H7 (cell line): ENCODE measurements at regions not wholly inside any gene's neighbourhood (a gene's known extent, or its start where the extent isn't known, plus 50 kb on each side); places are given as distances from the start of the nearest gene placed in this dataset.

ENCODE experiments used
- DNase-seq: peaks from one replicate; pipeline ENCODE4 v3.0.0; 2012
- H3K27me3 ChIP-seq: 2 replicates; pipeline ENCODE4 v1.6.0; 2011; ENCODE audit warnings: mild to moderate bottlenecking, low read length; ENCODE audit not compliant: control insufficient read depth, insufficient read depth
- H3K36me3 ChIP-seq: replicated peaks from 2 replicates; pipeline ENCODE4 v1.5.1; 2011; ENCODE audit warnings: low read length; ENCODE audit not compliant: control insufficient read depth, insufficient read depth
- H3K4me3 ChIP-seq: 2 replicates; pipeline ENCODE4 v1.5.1; 2011; ENCODE audit warnings: low read depth, mild to moderate bottlenecking, control low read depth, low read length, moderate library complexity; ENCODE audit not compliant: insufficient read depth

DNA sequence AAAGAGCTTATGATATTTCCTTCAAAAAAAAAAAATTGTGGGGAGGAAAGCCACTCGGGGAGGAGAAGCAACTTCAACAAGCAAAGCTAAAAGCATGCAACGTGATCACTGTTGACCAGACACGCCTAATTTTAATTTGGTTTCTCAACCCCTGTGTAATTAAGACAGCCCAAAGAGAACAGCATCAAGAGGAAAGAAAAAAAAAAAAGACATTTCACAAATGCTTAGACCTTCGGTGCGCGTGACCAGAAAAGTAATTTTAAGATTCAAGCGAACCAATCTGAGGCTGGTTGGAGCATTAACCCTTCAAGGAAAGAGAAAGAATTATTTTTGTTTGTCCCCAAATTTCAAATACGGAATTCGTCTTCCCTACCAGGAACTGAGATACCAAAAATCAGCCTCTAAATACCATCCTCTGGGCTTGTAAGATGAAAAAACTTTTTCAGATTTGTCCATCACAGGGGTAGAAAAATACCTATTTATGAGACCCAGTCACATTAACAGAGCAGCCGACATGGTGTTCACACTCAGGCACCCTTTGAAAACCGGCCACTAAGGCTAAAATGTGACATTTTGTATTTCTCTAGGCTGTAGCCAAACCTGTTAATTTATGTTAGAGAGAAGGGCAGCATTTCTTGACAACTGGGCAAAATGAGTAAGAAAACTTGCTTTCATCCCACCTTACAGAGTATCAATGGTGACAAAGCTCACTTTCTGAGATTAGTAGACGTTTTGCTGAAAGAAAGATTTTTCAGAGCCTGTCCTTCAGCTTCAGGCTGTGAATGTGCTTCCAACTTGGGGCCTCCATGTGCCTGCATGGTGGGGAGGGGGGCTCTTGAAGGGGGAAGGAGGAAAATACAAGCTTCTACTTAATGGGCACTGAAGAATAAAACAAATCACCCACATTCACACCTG lies 179.9 kb upstream of the KLF14 start:
- Histone ChIP-seq H3K27me3 (no peaks in the 10 kb centered on the region), H3K36me3 (no peaks in the 10 kb centered on the region), H3K4me3 (no peak overlapping the region)
- no peak for DNase-seq

DNA sequence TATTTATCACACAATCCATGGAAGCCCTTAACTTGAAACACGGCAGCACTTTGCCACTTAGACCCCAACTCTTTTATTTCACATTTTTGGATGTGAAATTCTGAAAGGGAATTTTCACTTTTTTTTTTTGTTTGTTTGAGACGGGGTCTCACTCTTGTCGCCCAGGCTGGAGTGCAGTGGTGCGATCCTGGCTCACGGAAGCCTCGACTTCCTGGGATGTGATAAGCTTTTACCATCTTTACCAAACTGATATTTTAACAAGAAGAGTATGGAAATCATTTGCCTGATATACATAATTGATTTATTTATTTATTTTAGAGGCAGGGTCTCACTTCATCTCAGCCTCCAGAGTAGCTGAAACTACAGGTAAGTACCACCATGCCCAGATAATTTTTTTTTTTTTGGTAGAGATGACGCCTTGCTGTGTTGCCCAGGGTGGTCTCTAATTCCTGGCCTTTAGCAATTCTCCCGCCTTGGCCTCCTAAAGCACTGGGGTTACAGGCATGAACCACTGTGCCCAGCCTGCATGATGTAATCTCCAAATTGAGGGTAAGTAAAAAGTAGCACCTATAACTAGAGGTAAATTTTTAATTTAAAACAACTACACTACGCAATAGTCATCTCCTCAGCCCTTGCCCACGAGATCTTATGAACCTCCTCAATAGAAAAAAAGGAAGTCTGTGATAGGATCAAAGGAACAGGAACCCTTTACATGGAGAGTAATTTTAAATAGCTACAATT lies 180.7 kb upstream of the KLF14 start:
- no peaks in the 10 kb centered on the region for H3K27me3 ChIP-seq

DNA sequence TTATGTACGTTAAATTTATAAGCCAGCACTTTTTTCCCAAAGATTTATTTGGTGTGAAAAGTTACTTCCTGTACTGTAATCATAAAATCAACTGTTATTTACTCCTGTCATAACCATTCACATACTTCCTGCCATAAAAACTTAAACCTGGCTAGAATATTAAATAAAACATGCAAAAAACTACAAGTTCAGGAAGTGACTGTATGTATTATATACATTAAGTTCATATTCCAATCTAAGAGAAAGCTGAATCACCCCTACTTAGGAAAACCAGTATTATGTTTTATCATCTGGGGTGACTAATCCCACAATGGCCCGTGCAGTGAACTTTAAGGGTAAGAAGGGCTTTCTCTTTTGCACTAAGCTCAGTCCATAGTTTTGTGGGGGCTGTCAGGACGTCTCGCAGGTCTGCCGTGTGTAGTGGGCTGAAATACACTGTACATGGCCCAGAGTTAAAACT lies 183.7 kb upstream of the KLF14 start:
- no peaks in the 10 kb centered on the region for H3K27me3 ChIP-seq
- no peak for DNase-seq
- H3K36me3 ChIP-seq: no peaks in the 10 kb centered on the region
- no peak overlapping the region for H3K4me3 ChIP-seq

More for the DNA sequence above, 180.7 kb upstream of the KLF14 start:
- no peaks in the 10 kb centered on the region for H3K36me3 ChIP-seq
- H3K4me3 ChIP-seq: no peak overlapping the region
- DNase-seq: no peak

DNA sequence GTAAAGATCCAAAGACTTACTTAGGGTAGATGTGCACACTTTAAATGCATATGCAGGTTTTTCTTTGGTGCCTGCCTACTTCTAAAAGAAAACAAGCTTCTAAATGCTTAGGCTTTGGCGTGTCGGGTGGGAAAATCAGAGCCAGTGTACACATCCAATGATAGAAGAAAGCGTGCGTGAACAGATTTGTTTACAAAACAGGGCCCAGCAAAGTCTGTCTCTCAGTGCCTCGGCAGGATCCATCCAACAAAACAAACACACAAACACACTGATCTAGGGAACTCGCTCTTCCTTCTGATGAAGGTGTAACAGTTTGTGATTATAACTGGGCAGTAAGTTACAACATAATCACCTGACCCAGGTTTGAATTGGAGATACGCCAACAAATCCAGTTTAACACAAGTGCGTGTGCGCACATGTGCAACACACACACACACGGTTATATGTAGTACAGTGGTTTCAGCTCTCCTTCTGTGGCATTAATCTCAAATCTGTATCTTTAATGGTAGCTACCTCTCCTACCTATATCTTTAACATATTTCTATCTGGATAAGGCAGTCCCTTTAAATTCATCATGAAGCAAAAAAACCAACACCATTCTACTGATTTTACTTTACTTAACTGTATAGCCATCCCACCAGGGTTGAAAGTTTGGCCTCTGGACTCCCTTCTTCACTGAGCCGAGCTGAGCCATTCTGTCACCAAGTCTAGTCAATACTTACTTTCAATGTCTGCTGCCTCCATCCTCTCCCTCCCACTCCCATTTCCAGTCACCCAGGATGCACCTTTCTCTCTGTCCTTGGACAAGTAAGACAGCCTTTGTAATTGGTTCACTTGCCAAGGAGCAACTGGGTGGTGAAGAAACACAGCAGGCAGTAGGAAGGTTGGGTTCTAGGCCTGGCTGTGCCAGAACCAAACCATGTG lies 184.4 kb upstream of the KLF14 start:
- Histone ChIP-seq H3K27me3 (no peaks in the 10 kb centered on the region), H3K4me3 (no peak overlapping the region), H3K36me3 (no peaks in the 10 kb centered on the region)
- no peak for DNase-seq

DNA sequence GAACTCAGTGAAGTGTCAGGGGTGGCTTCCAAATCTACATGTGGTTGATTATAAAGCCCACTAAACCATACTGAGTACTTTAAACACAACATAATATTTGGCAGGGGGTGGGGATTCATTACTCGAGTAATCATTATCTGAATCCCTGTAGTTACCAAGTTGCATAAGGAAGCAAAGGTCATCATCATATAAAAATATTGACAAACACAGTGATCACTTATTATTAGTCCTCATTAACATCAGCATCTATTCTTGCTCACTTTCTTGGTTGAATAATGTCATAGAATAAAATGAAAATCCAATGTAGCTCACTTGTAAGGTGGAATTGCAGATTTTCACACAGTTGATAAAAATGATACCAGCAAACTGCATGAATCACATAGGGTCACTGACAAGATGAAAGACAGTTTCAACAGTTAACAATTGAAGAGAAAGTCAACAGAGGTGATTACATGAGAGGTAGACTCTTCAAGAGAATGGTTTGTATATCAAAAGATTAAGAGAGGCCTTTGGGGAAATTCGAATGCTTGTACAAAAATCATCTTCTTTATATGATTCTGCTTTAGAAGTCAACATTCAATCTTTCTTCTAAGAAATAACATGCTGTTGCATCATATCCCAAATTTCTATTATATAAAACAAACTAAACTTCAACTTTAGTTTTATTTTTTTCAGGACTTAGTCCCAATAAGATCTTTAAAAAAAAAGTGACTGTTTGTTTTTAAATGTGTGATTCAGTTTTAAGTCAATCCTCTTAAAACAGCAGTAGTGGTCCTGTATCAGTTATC lies 185.5 kb upstream of the KLF14 start:
- Histone ChIP-seq H3K27me3 (no peaks in the 10 kb centered on the region), H3K4me3 (no peak overlapping the region), H3K36me3 (no peaks in the 10 kb centered on the region)
- DNase-seq: no peak

DNA sequence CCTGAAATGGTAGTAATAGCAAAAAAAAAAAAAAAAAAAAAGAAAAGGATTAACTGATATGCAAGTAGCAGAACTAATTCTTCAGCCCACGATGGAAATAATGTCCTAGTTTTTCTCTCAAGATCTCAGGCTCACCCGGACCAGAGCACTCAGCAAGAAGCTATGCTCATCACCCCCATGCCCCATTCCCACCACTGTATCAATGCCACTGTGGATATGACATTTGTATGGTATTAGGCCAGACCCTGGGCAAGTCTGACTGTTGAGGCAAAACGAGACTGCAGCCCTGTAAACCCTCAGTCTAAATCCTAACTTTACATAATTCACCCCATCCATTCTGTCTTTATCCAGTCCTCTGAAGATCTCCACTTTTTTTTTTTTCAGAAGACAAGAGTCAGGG lies 186.1 kb upstream of the KLF14 start:
- no peak for DNase-seq
- Histone ChIP-seq H3K4me3 (no peak overlapping the region), H3K27me3 (no peaks in the 10 kb centered on the region), H3K36me3 (no peaks in the 10 kb centered on the region)

DNA sequence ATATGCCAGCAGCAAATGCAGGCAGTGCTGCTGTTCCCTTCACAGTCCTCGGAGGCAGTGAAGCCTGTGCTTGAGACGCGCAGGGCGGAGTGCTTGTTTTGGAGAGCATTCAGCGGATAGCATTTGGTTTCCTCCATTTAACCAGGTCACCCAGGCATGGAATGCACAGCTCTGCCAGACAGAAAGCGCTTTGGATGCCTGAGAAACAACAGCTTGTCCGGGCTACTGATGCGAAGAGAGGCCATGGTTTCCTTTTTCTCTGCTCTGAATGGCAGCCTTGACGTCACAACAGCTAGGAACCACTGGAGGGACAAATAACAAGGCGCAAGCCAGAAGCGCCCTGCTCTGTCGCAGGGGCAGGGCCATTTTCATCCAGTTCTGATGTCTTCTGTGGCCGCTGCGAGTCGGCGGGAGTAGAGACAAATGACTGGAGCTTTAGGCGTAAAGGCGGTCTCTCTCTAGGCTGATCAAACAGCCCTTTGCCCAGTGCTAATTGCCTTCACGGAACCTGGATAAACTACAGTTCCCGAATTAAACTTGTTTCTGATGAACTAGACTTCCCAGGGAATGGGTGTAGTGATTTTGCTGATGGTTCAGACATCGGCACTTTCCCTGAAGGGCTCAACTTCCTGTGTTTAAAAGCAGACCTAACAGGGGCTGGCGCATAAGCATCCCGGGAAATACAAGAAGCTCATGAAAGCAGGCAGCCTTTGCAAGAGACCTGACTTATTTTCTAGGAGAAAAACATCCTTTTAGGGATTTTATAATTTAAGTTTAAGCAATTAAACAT lies 187.6 kb upstream of the KLF14 start:
- no peak for DNase-seq
- H3K27me3 ChIP-seq: no peaks in the 10 kb centered on the region
- no peaks in the 10 kb centered on the region for H3K36me3 ChIP-seq
- H3K4me3 ChIP-seq: no peak overlapping the region

DNA sequence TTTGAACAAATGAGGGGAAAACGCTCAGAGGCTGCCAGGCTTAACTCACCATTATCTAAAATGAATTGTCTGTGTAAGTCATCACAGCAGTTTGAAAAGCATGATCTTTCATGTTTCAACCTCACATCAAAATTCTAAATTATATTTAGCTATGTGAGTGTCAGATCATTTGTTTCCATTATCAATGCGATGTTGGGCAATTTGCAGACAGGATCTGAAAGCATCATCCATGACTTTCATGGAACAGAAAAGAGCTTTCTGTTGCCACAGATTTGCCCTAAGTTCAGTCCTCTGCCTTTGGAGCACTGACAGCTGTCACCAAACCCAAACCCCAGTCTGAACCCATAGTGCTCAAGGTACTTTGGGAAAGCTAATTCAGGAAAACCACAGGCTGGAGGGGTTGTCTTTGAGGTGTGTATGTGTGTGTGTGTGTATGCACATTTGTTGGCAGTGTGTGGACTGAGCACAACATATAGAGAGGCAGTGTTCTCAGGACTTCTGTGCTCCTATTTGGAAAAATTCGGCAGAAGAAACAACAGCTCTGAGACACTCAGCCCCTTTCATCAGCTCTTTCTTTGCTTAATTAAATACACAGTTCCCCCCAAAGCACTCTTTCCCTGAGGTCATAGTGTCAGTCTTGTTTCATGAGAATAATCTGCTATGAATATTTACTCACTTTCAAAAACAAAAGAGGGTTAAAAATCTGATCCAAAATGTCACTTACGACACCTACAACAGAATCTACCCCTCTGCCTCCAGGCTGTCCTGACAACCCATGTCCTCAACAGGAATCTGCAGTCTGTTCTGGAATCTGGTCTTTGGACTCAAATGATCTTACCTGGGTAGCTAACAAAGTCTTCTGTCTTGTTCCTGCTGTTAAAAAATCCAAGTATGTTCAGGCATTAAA lies 188.5 kb upstream of the KLF14 start:
- no peaks in the 10 kb centered on the region for H3K27me3 ChIP-seq
- no peaks in the 10 kb centered on the region for H3K36me3 ChIP-seq
- no peak for DNase-seq
- no peak overlapping the region for H3K4me3 ChIP-seq

DNA sequence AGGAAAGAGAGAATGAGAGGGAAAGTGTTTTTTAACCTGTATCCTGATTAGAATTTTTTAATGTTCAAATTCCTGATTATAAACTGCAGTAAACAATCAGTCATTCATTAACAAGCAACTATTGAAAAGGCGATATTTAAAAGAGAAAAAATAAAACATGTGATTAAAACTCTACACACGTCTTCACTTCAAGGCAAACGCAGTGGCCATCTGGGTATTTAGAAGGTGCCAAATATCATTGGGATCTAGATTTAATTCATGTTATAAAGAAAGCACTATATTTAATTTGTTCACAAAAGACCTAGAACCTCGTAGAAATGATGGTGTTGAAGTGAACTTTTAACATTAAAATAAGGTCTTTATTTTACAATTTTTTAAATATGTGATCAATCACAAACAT lies 189.4 kb upstream of the KLF14 start:
- Histone ChIP-seq H3K27me3 (no peaks in the 10 kb centered on the region), H3K36me3 (no peaks in the 10 kb centered on the region), H3K4me3 (no peak overlapping the region)
- no peak for DNase-seq

DNA sequence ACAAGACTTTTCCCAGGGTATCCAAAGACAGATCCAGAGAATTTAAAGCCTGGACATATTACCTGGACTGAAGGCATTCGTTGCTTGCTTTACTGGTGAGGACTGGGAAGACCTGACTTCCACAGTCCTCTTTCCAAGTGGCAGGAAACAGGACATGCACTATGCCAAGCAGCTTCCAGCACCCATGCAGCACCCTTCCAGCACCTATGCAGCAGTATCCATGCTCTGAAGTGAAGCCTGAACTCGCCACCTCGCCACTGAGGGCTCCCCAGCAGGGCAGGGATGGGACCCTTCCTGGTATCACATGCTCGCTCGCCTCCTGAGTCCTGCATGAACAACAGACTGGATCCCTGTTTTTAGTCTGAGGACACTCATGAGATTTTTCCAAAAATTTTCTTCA lies 189.9 kb upstream of the KLF14 start:
- no peak for DNase-seq
- Histone ChIP-seq H3K4me3 (no peak overlapping the region), H3K27me3 (no peaks in the 10 kb centered on the region), H3K36me3 (no peaks in the 10 kb centered on the region)

DNA sequence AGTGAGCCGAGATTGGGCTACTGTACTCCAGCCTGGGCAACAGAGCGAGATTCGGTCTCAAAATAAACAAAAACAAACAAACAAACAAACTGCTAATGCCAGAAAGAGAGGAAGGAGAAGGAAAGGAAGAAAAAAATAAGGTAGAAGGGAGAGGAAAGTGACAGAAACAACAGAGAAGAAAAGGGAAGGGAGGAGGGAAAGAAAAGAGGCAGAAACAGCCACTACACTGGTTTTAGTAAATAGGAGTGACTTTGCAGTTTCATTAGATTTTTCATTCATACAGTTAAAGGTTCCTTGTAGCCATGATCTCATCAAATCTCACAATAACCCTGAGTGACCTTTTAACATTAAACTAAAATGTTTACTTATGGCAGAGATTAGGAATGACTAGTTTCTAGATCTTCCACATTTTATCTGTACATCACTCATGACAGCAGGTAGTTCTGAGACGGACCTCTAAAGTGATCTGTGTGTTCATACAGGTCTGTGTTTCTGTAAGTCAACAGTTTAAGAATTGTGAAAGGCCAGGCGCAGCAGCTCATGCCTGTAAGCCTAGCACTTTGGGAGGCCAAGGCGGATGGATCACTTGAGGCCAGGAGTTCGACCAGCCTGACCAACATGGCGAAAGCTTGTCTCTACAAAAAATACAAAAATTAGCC lies 191.3 kb upstream of the KLF14 start:
- Histone ChIP-seq H3K27me3 (no peaks in the 10 kb centered on the region), H3K36me3 (no peaks in the 10 kb centered on the region), H3K4me3 (no peak overlapping the region)
- no peak for DNase-seq

DNA sequence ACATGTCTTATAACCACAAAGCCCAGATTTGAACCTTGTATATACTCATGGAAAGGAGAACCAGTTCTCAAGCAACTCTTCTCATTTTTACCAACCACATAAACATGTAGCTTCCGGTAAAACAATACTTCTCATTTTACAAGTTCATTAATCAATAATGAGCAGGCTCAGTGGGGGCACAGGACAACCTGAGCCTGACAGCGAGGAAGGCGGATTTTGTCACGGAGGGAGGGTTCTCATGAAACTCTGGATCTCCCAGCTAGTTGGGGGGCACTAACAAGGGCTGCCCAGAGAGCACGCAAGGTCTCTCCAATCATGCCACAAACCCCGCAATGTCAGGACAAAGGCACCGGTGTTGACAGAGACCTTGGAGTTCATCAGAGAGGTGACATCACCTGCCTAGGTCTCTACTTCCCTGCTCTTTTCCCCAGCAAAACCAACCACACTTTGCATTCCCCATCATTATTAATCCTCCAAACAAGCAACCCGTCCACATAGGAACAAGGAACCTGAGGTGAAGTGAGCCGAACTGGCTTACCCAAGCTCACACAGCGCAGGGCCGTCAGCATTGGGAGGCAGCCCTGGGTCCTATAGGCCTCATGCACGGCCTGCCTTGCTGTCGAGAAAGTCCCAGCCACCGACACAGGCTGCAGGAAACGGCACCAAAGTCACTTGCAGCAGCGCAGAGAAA lies 192.1 kb upstream of the KLF14 start:
- H3K27me3 ChIP-seq: no peaks in the 10 kb centered on the region
- DNase-seq: no peak
- H3K4me3 ChIP-seq: no peak overlapping the region

More for the DNA sequence above, 192.1 kb upstream of the KLF14 start:
- no peaks in the 10 kb centered on the region for H3K36me3 ChIP-seq
